ENCODE measurements at regions not wholly inside any gene's neighbourhood (a gene's known extent, or its start where the extent isn't known, plus 50 kb on each side); places are given as distances from the start of the nearest gene placed in this dataset.

DNA sequence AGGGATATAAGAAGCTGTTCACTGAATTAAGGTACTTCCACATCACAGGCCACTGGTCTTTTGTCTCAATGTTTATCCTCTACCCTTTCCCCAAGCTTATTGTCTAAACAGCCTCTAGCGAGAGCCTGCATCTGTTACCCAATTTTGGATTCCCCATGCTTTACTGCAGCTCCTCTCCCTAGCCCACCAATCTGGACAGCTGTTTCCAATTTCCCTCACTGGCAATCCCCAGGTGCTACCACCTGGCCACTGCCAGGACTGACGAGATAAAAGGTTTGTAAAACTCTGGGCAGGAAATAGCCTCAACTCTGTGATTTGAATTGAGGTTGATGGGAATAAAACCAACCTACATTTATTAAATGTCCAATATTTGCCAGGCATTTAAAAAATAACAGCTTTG lies 58.0 kb upstream of the TEX9 start:
- TF ChIP-seq, protein P1, sequence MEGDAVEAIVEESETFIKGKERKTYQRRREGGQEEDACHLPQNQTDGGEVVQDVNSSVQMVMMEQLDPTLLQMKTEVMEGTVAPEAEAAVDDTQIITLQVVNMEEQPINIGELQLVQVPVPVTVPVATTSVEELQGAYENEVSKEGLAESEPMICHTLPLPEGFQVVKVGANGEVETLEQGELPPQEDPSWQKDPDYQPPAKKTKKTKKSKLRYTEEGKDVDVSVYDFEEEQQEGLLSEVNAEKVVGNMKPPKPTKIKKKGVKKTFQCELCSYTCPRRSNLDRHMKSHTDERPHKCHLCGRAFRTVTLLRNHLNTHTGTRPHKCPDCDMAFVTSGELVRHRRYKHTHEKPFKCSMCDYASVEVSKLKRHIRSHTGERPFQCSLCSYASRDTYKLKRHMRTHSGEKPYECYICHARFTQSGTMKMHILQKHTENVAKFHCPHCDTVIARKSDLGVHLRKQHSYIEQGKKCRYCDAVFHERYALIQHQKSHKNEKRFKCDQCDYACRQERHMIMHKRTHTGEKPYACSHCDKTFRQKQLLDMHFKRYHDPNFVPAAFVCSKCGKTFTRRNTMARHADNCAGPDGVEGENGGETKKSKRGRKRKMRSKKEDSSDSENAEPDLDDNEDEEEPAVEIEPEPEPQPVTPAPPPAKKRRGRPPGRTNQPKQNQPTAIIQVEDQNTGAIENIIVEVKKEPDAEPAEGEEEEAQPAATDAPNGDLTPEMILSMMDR (conservative IDR thresholded peaks at IDR 0.05) = no peak
- TF ChIP-seq EZH2 (IDR thresholded peaks at IDR 0.05; ENCODE audit: low read depth) = no peak
- POLR2A ChIA-PET (ENCODE audit: unreplicated experiment) = no interaction called here

DNA sequence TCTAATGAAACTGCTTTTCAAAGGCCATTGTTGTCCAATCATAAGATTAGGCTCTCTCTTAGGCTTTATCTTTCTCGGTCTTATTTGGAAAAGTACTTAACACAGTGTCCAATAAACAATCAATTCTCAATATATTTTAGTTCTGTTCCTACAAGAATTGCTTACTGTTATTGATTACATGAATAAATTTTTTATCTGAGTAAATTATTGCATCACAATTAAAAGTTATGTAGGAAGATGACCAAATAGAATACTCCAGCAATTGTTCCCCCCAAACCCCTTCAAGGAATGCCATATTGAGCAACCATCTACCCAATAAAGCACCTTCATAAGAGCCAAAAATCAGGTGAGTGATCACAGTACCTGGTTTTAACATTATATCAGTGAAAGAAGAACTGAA lies 55.0 kb upstream of the RFX7 start:
- intact Hi-C loops (cut with micrococcal nuclease; ENCODE audit: unreplicated experiment) = no loop called here
- DNase-seq = no peak
- H3K36me3 ChIP-seq (ENCODE audit: low read depth) = no peaks in the 10 kb centered on the region
- H3K79me2 ChIP-seq (ENCODE audit: low read depth) = no peaks in the 10 kb centered on the region
- TF ChIP-seq, protein P1 (conservative IDR thresholded peaks at IDR 0.05) = no peak
- TF ChIP-seq EZH2 (IDR thresholded peaks at IDR 0.05; ENCODE audit: low read depth) = no peak
- H3K4me3 ChIP-seq = no peak overlapping the region
- H3K4me2 ChIP-seq = no peak overlapping the region
- no peaks in the 10 kb centered on the region for H3K27me3 ChIP-seq (ENCODE audit: insufficient read depth, low read depth)
- H4K20me1 ChIP-seq (ENCODE audit: insufficient read depth) = no peaks in the 10 kb centered on the region
- no peak overlapping the region for H3K27ac ChIP-seq
- H3K4me1 ChIP-seq (replicated peaks; ENCODE audit: insufficient read depth) = no peaks in the 10 kb centered on the region
- H3F3A ChIP-seq (ENCODE audit: insufficient read depth, low read depth) = no peaks in the 10 kb centered on the region
- POLR2A ChIA-PET (ENCODE audit: unreplicated experiment) = no interaction called here
- no peak overlapping the region for H2AFZ ChIP-seq
- no TSS peak for BruUV-seq (replicated peaks)
- CTCF ChIA-PET = no interaction called here
- no peaks in the 10 kb centered on the region for H3K9me2 ChIP-seq (ENCODE audit: insufficient read depth)
- no peaks in the 10 kb centered on the region for H3K9me3 ChIP-seq (ENCODE audit: insufficient read depth, low read depth)

More for the DNA sequence above, 58.0 kb upstream of the TEX9 start:
- no peak for DNase-seq
- Histone ChIP-seq H3K9me2 (ENCODE audit: insufficient read depth) (no peaks in the 10 kb centered on the region), H3K4me3 (no peak overlapping the region), H3K27me3 (ENCODE audit: insufficient read depth, low read depth) (no peaks in the 10 kb centered on the region), H3K9me3 (ENCODE audit: insufficient read depth, low read depth) (no peaks in the 10 kb centered on the region), H3F3A (ENCODE audit: insufficient read depth, low read depth) (no peaks in the 10 kb centered on the region), H3K27ac (no peak overlapping the region), H3K36me3 (ENCODE audit: low read depth) (no peaks in the 10 kb centered on the region), H2AFZ (no peak overlapping the region), H4K20me1 (ENCODE audit: insufficient read depth) (no peaks in the 10 kb centered on the region), H3K79me2 (ENCODE audit: low read depth) (no peaks in the 10 kb centered on the region), H3K4me1 (replicated peaks; ENCODE audit: insufficient read depth) (no peaks in the 10 kb centered on the region), H3K4me2 (no peak overlapping the region)
- intact Hi-C loops (cut with micrococcal nuclease; ENCODE audit: unreplicated experiment) = no loop called here
- CTCF ChIA-PET = interaction anchor here (0.7 kb wide), 1 partner anchor 91 kb away, joined by 3 read pairs; no protein-coding TSS in a partner anchor
- BruUV-seq (replicated peaks) = no TSS peak

DNA sequence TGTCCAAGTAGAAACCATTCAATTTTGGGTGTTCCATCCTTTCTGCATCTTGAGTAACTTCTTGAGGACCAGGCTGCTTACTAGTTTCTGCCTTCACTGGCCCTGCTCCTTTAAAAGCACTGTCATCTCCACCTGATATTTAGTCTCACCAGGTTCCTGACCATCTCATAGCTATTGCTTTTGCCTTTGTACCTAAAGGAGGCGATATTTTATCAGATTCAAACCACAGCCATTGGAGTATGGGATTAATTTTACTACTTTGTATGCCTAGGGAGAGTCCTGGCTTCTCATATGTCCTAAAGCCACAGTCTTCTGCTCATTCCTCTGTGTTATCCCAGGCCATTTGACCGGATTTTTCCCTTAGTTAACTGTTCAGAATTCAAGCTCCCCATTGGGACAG lies 51.8 kb upstream of the RFX7 start:
- H3K27ac ChIP-seq = no peak overlapping the region
- no peaks in the 10 kb centered on the region for H3K36me3 ChIP-seq (ENCODE audit: low read depth)
- H3F3A ChIP-seq (ENCODE audit: insufficient read depth, low read depth) = no peaks in the 10 kb centered on the region
- intact Hi-C loops (cut with micrococcal nuclease; ENCODE audit: unreplicated experiment) = no loop called here
- no peak for TF ChIP-seq EZH2 (IDR thresholded peaks at IDR 0.05; ENCODE audit: low read depth)
- TF ChIP-seq, protein P1 (conservative IDR thresholded peaks at IDR 0.05) = no peak
- no peak overlapping the region for H2AFZ ChIP-seq
- DNase-seq = no peak
- ChIA-PET POLR2A (ENCODE audit: unreplicated experiment) (no interaction called here), CTCF (interaction anchor here (0.7 kb wide), 1 partner anchor 48 kb away, joined by 3 read pairs; no protein-coding TSS in a partner anchor)
- H3K4me3 ChIP-seq = no peak overlapping the region
- no peaks in the 10 kb centered on the region for H3K4me1 ChIP-seq (replicated peaks; ENCODE audit: insufficient read depth)
- no peaks in the 10 kb centered on the region for H3K9me2 ChIP-seq (ENCODE audit: insufficient read depth)
- no peaks in the 10 kb centered on the region for H3K79me2 ChIP-seq (ENCODE audit: low read depth)
- no peaks in the 10 kb centered on the region for H3K9me3 ChIP-seq (ENCODE audit: insufficient read depth, low read depth)
- H3K27me3 ChIP-seq (ENCODE audit: insufficient read depth, low read depth) = no peaks in the 10 kb centered on the region
- no TSS peak for BruUV-seq (replicated peaks)
- no peak overlapping the region for H3K4me2 ChIP-seq
- no peaks in the 10 kb centered on the region for H4K20me1 ChIP-seq (ENCODE audit: insufficient read depth)

All from PC-9 (cell line).